ENCODE measurements at regions not wholly inside any gene's neighbourhood (a gene's known extent, or its start where the extent isn't known, plus 50 kb on each side); places are given as distances from the start of the nearest gene placed in this dataset.

- CTCF ChIA-PET: no interaction called here
- H3K27ac Mint-ChIP-seq (ENCODE audit: unreplicated experiment): no peak overlapping the region
These were observed 661.6 kb upstream of the NRG3 start for GRCh38 chr10:81213370-81213769.

GRCh38 chr10:81215498-81215897 is 659.5 kb upstream of the NRG3 start:
- TF ChIP-seq CTCF (IDR thresholded peaks at IDR 0.05; ENCODE audit: insufficient read depth in 1 of 2, low read depth in 1 of 2, low read length in 1 of 2, severe bottlenecking in 1 of 2, unreplicated experiment in 1 of 2): no peak
- H3K4me3 Mint-ChIP-seq (ENCODE audit: unreplicated experiment): no peak overlapping the region

More at GRCh38 chr10:81213370-81213769, 661.6 kb upstream of the NRG3 start:
- intact Hi-C loops (cut with micrococcal nuclease; ENCODE audit: unreplicated experiment): no loop called here
- Histone ChIP-seq H3K27me3 (replicated peaks; ENCODE audit: control insufficient read depth, insufficient read depth, low read length) (no peaks in the 10 kb centered on the region), H3K9me3 (no peaks in the 10 kb centered on the region), H3K4me3 (ENCODE audit: low read depth, low read length) (no peak overlapping the region), H3K4me1 (no peaks in the 10 kb centered on the region), H3K36me3 (ENCODE audit: control insufficient read depth, insufficient read depth, low read length) (no peaks in the 10 kb centered on the region)
- POLR2A ChIA-PET: no interaction called here
- H3K4me1 Mint-ChIP-seq (ENCODE audit: low read depth, unreplicated experiment): no peaks in the 10 kb centered on the region
- H3K4me3 Mint-ChIP-seq (ENCODE audit: unreplicated experiment): no peak overlapping the region
- no peaks in the 10 kb centered on the region for H3K27me3 Mint-ChIP-seq (ENCODE audit: insufficient read depth, unreplicated experiment)
- H3K9me3 Mint-ChIP-seq (ENCODE audit: unreplicated experiment): no peaks in the 10 kb centered on the region
- TF ChIP-seq CTCF (IDR thresholded peaks at IDR 0.05; ENCODE audit: insufficient read depth in 1 of 2, low read depth in 1 of 2, low read length in 1 of 2, severe bottlenecking in 1 of 2, unreplicated experiment in 1 of 2): no peak
- BruUV-seq (replicated peaks): no TSS peak
- no peaks in the 10 kb centered on the region for H3K36me3 Mint-ChIP-seq (ENCODE audit: insufficient read depth, unreplicated experiment)
- DNase-seq: no peak

GRCh38 chr10:81216949-81217348 is 658.0 kb upstream of the NRG3 start:
- H3K4me1 ChIP-seq: no peaks in the 10 kb centered on the region
- Mint-ChIP-seq H3K9me3 (ENCODE audit: unreplicated experiment) (no peaks in the 10 kb centered on the region), H3K27me3 (ENCODE audit: insufficient read depth, unreplicated experiment) (no peaks in the 10 kb centered on the region), H3K36me3 (ENCODE audit: insufficient read depth, unreplicated experiment) (no peaks in the 10 kb centered on the region), H3K27ac (ENCODE audit: unreplicated experiment) (no peak overlapping the region), H3K4me3 (ENCODE audit: unreplicated experiment) (no peak overlapping the region), H3K4me1 (ENCODE audit: low read depth, unreplicated experiment) (no peaks in the 10 kb centered on the region)
- ChIA-PET POLR2A (no interaction called here), CTCF (no interaction called here)
- H3K4me3 ChIP-seq (ENCODE audit: low read depth, low read length): no peak overlapping the region
- no peaks in the 10 kb centered on the region for H3K36me3 ChIP-seq (ENCODE audit: control insufficient read depth, insufficient read depth, low read length)
- intact Hi-C loops (cut with micrococcal nuclease; ENCODE audit: unreplicated experiment): no loop called here
- no TSS peak for BruUV-seq (replicated peaks)
- no peak for TF ChIP-seq CTCF (IDR thresholded peaks at IDR 0.05; ENCODE audit: insufficient read depth in 1 of 2, low read depth in 1 of 2, low read length in 1 of 2, severe bottlenecking in 1 of 2, unreplicated experiment in 1 of 2)
- DNase-seq: no peak
- no peaks in the 10 kb centered on the region for H3K27me3 ChIP-seq (replicated peaks; ENCODE audit: control insufficient read depth, insufficient read depth, low read length)
- no peaks in the 10 kb centered on the region for H3K9me3 ChIP-seq

More at GRCh38 chr10:81215498-81215897, 659.5 kb upstream of the NRG3 start:
- no peaks in the 10 kb centered on the region for H3K27me3 ChIP-seq (replicated peaks; ENCODE audit: control insufficient read depth, insufficient read depth, low read length)
- intact Hi-C loops (cut with micrococcal nuclease; ENCODE audit: unreplicated experiment): no loop called here
- Mint-ChIP-seq H3K36me3 (ENCODE audit: insufficient read depth, unreplicated experiment) (no peaks in the 10 kb centered on the region), H3K9me3 (ENCODE audit: unreplicated experiment) (no peaks in the 10 kb centered on the region), H3K4me1 (ENCODE audit: low read depth, unreplicated experiment) (no peaks in the 10 kb centered on the region), H3K27ac (ENCODE audit: unreplicated experiment) (no peak overlapping the region), H3K27me3 (ENCODE audit: insufficient read depth, unreplicated experiment) (no peaks in the 10 kb centered on the region)
- no peak overlapping the region for H3K4me3 ChIP-seq (ENCODE audit: low read depth, low read length)
- ChIA-PET POLR2A (no interaction called here), CTCF (no interaction called here)
- no peaks in the 10 kb centered on the region for H3K36me3 ChIP-seq (ENCODE audit: control insufficient read depth, insufficient read depth, low read length)
- DNase-seq: no peak
- no peaks in the 10 kb centered on the region for H3K9me3 ChIP-seq
- no peaks in the 10 kb centered on the region for H3K4me1 ChIP-seq
- no TSS peak for BruUV-seq (replicated peaks)
